HCT116 (cell line): ENCODE measurements at regions not wholly inside any gene's neighbourhood (a gene's known extent, or its start where the extent isn't known, plus 50 kb on each side); places are given as distances from the start of the nearest gene placed in this dataset.

Experiments used
- CBX3 ChIP-seq: IDR thresholded peaks from 2 replicates; pipeline ENCODE4 v1.6.1; 2012; ENCODE audit warnings: low read depth
- POLR2A ChIP-seq: IDR thresholded peaks from 2 replicates; pipeline ENCODE4 v1.7.0; 2011; ENCODE audit warnings: borderline replicate concordance; ENCODE audit not compliant: insufficient read depth, insufficient read length; ENCODE audit errors: extremely low read depth
- POLR2AphosphoS5 ChIP-seq: IDR thresholded peaks from 2 replicates; pipeline ENCODE4 v1.6.1; 2011; ENCODE audit warnings: mild to moderate bottlenecking, low read depth, low read length, moderate library complexity
- TCF7L2 ChIP-seq: IDR thresholded peaks from 2 replicates; pipeline ENCODE4 v1.7.0; 2011; ENCODE audit warnings: borderline replicate concordance, inconsistent platforms; ENCODE audit not compliant: insufficient read depth, insufficient read length; ENCODE audit errors: extremely low read depth
- TF ChIP-seq, protein P1 (sequence below), 3 experiments: fragments of 200-600 bp in 1 of 3; sonication (generic) in 1 of 3; IDR thresholded peaks in 2 of 3; conservative IDR thresholded peaks in 1 of 3; 2 replicates each; pipeline ENCODE4 v1.5.1; 2012 to 2017; ENCODE audit warnings: low read depth in 2 of 3, low read length in 2 of 3, antibody characterized with exemption in 1 of 3, borderline replicate concordance in 1 of 3, control low read depth in 1 of 3, mild to moderate bottlenecking in 1 of 3, mixed read lengths in 1 of 3, mixed run types in 1 of 3, moderate library complexity in 1 of 3; ENCODE audit not compliant: insufficient read depth in 1 of 3
- TF ChIP-seq, protein P2 (sequence below): IDR thresholded peaks from 2 replicates; pipeline ENCODE4 v1.6.1; 2012
- TF ChIP-seq, protein P3 (sequence below): IDR thresholded peaks from 2 replicates; pipeline ENCODE4 v1.6.1; 2012

DNA sequence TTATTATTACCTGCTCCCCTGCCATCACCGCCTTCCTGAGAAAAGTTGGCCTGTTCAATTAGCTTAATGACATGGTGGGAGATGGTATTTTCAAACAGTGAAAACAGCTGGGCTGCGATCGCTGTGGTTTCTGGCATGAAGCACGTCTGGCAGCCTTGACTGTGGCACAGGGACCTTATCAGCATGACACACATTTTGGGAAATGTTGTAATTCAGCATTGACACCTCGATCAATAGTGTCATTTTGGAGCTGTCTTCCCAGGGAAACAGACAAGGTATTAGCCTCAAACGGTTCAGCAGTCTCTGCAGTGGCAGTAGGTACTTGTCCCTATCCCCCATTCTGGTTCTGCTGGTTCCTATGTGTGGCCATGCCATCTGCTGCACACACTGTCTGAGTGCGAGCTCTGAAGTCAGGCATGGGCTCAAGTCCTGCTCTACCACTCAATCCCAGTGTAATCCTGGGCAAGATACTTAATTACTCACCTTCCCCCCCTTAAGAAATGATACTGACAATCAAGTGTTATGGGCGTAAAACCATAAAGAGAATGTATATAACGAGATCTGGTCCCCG lies 154.5 kb upstream of the KCND3 start:
- TF ChIP-seq POLR2A (no peak), POLR2AphosphoS5 (no peak), CBX3 (no peak), TCF7L2 (no peak)
- TF ChIP-seq, protein P1, sequence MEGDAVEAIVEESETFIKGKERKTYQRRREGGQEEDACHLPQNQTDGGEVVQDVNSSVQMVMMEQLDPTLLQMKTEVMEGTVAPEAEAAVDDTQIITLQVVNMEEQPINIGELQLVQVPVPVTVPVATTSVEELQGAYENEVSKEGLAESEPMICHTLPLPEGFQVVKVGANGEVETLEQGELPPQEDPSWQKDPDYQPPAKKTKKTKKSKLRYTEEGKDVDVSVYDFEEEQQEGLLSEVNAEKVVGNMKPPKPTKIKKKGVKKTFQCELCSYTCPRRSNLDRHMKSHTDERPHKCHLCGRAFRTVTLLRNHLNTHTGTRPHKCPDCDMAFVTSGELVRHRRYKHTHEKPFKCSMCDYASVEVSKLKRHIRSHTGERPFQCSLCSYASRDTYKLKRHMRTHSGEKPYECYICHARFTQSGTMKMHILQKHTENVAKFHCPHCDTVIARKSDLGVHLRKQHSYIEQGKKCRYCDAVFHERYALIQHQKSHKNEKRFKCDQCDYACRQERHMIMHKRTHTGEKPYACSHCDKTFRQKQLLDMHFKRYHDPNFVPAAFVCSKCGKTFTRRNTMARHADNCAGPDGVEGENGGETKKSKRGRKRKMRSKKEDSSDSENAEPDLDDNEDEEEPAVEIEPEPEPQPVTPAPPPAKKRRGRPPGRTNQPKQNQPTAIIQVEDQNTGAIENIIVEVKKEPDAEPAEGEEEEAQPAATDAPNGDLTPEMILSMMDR (IDR thresholded peaks at IDR 0.05 in 2 of 3, conservative IDR thresholded peaks at IDR 0.05 in 1 of 3; ENCODE audit: borderline replicate concordance in 1 of 3, insufficient read depth in 1 of 3, low read depth in 2 of 3, low read length in 2 of 3) = no peak
- TF ChIP-seq, protein P2, sequence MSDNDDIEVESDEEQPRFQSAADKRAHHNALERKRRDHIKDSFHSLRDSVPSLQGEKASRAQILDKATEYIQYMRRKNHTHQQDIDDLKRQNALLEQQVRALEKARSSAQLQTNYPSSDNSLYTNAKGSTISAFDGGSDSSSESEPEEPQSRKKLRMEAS = no peak
- TF ChIP-seq, protein P3, sequence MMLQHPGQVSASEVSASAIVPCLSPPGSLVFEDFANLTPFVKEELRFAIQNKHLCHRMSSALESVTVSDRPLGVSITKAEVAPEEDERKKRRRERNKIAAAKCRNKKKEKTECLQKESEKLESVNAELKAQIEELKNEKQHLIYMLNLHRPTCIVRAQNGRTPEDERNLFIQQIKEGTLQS = no peak
